NCI-H1092 treated with DMSO at 0.1 percent for 48 hours (cell line): ENCODE measurements at regions not wholly inside any gene's neighbourhood (a gene's known extent, or its start where the extent isn't known, plus 50 kb on each side); places are given as distances from the start of the nearest gene placed in this dataset.
"Not testable (repeated sequence)": the region's sequence is repeated elsewhere in the genome, so short reads cannot be mapped to it uniquely, and the experiment has no call there.

Source experiments
- DNase-seq: peaks from one replicate; lab custom pipeline; 2025; lab: John Stamatoyannopoulos, UW

DNA sequence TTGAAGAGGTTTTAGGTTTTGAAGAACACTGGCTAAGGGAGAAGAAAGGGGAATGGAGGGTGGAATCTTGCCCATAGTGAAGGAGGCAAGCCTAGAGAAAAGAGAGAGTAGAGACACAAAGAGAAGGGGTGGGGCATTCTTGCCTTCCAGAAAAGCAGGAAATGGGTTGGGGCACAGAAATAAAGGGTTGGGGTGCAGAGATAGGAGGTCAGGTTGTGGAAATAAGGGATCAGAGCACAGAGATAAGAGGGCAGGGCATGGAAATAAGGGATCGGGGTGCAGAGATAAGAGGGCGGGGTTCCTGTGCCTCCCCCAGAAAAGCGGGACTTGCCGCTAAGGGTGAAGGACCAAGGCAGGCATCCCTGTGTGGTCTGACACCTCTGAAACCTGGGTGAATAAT lies 69.9 kb downstream of the ALG1L2 start:
- DNase-seq: not testable (repeated sequence)

DNA sequence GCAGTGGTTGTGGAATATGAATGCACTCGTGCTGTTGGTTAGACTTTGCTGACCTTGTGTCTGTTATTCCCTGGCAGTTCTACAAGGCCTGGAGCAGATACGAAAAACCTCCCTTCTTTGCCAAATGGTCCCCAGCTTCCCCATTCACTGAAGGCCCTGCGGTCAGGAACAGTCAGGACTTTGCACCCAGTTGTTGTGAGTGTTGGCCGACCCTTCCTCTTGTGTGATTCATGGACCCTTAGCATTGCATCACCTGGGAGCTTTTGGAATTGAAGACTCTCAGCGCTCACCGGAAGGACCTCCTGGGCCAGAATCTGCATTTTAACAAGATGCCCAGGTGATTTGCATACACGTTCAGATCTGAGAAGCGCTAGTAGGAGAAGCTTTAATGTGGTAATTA lies 71.6 kb downstream of the ALG1L2 start:
- not testable (repeated sequence) for DNase-seq

DNA sequence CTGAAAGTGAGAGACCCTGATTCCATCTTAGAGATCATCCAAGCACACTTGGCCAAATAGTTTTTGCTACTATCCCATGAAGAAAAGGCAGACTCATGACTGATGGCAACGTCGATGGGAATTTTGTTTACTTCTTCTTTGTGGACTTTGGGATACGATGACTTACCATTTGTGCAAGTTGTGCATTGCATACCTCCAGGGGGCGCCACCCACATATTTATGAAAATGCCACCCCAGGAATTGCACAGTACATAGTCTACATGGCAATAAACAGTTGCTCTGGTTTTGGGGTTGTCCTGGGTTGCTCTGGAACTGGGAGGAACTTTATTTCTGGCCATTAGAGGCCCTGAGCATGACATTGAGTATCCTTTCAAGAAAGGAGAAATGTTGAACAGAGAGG lies 73.8 kb downstream of the ALG1L2 start:
- not testable (repeated sequence) for DNase-seq

DNA sequence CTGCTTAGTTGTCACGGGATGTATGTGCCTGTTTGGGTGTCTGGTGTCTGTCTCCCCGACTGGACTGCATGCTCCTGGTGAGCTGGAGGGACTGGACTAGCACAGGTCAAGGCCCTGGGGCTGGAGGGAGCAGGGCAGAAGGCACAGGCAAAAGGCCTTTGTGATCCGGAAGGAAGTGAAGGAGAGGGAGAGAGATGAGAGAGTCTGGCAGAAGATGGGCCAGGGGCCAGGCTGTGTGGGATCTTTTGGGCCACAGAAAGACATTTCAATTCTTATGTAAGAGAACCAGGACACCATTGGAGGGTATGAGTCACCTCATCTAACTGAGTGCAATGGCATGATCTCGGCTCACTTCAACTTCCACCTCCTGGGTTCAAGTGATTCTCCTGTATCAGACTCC lies 85.2 kb downstream of the ALG1L2 start:
- not testable (repeated sequence) for DNase-seq

DNA sequence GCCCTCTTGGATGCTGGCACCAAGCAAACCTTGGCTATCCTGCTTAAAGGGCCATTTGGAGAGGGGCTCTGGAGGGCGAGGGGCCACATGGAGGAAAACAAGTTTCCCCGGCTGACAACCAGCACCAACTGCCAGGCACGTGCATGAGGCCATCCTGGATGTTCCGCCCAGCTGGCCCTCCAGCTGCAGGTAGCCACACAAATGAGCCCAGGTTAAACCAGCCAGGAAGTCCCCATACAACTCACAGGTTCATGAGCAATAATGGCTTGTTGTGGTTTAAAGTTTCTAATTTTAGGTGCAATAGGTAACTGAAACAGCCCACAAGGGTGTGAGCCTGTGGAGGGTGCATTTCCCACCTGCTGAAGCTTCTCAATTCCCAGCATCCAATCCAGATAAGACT lies 93.6 kb downstream of the ALG1L2 start:
- DNase-seq: not testable (repeated sequence)

DNA sequence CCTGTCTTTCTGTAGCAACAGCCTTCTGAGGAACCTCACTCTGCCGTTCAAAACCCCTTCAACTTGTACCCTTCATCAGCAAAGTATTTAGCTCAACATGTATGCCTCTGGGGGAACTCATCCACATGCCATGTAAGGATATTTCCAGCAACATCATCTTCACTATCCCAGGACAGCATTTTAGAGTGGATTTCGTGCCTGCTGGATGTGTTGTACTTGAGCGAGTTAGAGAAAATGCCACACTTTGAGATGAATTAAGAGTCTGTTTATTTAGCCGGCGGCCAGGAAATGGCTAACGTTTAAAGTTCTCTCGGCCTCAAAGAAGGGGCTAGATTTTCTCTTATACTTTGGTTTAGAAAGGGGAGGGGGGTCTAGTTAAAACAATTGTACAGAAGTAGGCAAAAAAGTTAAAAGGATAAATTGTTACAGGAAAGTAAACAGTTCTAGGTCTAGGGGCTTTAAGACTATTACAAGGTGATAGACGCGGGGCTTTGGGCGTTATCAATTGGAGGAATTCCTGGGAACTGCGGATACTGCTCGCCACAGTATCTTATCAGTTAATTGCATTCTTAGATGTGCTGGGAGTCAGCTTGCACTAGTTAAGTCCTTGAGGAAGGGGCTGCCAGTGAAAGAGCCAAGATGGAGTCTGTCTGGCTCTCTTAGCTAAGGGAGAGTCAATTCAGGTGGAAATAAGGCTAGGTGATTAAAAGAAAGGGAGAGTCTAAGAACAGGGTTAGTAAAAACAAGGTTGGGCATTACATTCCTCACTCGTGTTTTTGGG lies 95.0 kb downstream of the ALG1L2 start:
- DNase-seq: not testable (repeated sequence)

DNA sequence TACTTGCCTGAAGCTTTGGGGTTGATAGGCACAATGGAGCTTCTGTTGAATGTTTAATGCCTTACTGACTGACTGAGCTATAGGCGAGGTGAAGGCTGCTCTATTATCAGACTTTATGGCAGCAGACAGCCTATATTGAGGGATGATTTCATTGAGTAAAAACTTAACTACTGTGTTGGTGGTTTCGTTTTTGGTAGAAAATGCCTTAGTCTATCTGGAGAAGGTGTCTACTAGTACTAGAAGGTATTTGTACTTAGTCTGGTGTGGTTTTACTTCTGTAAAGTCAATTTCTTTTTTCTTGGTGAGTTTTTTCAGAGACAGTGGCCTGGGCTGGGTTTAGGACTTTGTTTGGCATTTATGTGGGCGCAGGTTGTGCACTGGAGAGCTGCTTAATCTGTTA lies 97.2 kb downstream of the ALG1L2 start:
- DNase-seq: not testable (repeated sequence)

DNA sequence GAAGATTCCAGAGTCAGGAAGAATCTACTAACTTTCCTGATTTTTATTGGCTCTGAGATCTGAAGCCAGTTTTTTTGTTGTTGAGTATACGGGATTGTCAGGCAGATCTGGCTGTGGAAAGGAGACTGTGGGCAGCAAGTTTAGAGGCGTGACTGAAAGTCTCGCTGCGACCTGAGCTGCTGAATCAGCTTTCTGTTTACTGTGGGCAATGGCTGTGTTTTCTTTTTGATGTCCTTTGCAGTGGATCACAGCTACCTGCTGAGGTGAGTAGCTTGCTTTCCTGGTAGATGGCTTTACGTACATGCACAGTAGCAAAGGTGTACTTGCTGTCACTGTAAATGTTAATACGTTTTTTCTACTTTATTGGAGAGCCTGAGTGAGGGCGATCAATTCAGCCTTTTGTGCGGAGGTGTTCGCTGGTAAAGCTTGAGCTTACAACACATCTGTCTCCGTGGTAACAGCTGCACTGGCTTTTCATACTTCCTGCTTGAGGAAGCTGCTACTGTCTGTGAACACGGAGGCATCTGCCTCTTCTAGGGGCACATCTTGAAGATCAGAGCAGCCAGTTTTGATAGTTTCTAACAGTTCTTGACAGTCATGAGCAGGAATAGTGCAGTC lies 97.8 kb downstream of the ALG1L2 start:
- DNase-seq: not testable (repeated sequence)

DNA sequence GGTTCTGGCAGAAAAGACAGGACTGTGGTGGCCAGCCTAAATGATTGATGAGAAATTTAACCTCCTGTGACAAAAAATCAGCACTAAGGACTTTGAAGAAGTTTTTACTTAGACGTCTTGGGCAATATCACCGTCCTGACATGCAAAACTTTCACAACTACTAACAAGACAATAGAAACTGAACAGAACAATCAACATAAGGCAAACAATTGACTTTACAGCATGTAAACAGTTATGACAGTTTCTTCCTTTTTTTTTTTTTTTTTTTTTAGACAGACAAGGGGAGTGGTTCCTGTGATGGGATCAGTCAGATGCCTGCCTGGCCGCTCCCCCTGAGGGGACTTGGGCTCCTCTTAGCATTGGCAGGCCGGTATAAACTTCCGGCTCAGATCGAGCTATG lies 100.8 kb downstream of the ALG1L2 start:
- DNase-seq: not testable (repeated sequence)

DNA sequence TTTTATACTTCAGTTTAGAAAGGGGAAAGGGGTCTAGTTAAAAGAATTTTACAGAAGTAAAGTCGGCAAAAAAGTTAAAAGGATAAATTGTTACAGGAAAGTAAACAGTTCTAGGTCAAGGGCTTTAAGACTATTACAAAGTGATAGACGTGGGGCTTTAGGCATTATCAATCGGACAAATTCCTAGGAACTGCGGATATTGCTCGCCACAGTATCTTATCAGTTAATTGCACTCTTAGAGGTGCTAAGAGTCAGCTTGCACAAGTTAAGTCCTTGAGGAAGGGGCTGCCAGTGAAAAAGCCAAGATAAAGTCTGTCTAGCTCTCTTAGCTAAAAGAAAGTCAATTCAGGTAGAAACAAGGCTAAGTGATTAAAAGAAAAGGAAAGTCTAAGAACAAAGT lies 102.1 kb downstream of the ALG1L2 start:
- DNase-seq: not testable (repeated sequence)

DNA sequence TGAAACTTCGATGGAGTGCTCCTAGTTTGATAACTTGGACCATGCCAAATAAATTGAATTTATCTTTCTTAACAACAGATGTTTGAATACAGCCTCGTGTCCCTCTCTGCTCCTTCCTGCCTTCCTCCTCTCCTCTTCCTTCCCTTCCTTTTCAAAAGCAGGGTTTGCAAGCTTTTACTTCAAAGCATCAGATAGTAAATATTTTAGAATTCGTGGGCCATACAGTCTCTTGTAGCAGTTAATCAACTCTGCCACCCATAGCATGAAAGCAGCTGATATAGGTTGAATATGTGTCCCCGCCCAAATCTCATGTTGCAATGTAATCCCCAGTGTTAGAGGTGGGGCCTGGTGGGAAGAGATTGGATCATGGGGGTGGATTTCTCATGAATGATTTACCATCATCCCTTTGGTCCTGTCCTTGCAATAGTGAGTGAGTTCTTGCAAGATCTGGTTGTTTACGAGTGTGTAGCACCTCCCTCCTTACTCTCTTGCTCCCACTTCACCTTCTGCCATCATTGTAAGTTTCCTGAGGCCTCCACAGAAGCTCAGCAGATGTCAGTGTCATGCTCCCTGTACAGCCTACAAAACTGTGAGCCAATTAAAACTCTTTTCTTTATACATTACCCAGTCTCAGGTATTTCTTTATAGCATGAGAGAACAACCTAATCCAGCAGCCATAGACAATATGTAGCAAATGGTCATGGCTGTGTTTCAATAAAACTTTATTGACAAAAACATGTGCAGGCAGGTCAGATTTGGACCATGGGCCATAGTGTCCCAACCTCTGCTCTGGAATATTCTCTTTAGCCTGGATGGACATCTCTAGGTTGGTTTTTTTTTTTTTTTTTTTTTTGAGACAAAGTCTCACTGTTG lies 102.8 kb downstream of the ALG1L2 start:
- not testable (repeated sequence) for DNase-seq

DNA sequence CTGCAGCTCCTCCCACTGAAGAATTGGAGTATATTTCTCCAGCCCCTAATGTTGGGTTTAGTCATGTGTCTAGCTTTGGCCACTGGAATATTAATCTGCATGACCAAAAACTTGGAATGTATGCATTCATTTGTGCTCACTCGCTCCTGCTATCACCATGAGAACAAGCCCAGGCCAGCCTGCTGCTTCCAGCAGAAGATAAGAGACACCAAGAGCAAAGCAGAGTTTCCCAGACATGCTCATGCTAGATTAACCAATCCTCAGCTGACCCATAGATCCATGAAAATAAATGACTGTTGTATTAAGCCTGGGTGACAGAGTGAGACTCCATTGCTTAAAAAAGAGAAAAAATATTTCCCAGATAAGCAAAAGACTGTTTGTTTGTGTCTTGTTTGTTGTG lies 119.6 kb downstream of the ALG1L2 start:
- not testable (repeated sequence) for DNase-seq

DNA sequence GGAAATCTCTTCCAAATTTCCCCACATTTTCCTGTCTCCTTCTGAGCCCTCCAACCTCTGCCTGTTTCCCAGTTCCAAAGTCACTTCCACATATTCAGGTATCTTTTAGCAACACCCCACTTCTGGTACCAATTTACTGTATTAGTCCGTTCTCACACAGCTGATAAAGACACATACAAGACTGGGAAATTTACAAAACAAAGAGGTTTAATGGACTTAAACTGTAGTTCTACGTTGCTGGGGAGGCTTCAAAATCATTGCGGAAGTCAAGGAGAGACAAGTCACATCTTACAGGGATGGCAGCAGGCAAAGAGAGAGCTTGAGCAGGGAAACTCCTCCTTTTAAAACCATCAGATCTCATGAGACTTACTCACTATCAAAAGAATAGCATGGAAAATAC lies 122.0 kb downstream of the ALG1L2 start:
- DNase-seq: not testable (repeated sequence)

DNA sequence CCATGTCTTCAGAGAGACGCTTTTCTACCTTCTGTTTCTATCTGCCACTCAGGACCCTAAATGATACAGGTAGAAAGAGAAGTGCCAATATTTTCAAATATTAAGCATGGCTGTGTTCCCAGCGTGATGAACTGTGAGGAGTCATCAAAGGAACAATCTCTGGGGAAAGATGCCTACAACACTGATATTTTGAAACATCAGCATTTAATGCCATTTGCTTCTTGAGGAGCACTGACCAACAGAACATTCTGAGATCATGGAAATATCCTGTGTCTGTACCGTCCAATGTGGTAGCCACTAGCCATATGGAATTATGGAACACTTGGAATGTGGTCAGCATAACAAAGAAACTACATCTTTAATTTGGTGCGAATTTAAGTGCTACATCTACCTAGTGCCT lies 117.9 kb upstream of the COL6A5 start:
- no peak for DNase-seq

DNA sequence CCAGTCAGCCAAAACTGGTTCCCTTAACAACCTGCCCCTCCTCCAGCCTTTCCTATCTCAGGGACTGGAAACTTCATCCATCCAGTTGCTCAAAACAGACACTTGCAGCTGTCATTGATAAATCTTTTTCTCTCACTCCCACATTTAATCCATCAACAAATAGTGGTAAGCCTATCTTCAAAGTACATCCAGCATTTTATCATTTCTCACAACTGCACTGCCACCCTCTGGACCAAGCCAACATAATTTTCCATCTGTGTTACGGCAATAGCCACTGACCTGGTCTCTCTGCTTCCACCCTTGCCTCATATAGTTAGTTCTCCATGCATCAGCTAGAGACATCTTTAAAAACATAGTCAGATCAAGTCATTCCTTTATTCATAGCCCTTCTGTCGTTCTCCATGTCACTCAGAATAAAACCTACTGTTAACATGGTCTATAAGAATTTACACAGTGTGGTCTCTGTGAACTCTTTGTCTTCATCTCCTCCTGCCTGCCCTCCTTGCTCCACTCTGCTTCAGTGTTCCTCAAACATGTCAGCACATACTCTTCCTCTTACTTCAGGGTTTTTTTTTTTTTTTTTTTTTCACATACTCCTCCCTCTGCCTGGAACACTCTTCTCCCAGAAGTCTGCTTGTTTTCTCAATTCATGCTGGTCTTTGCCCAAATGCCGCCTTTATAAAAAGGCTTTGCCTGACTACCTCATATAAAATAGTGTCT lies 102.5 kb upstream of the COL6A5 start:
- DNase-seq: peak; percentile 12

DNA sequence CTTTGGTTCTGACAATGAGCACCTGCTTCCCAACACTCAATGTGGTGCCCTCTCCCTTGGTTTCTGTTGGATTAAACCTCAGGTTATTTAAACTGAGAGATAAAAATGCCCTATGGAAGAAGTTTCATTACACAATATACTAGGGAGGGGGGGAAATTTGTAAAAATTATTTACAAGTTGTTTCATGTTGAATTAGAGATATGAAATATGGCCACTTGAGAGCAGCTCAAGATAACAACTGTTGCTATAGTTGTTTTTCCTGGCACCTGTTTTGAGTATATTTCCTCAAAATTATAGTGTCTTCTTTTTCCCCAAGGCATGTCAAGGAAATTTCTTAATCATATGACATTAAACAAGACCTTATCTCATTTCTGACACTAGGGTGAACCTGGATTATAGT lies 101.7 kb upstream of the COL6A5 start:
- no peak for DNase-seq

DNA sequence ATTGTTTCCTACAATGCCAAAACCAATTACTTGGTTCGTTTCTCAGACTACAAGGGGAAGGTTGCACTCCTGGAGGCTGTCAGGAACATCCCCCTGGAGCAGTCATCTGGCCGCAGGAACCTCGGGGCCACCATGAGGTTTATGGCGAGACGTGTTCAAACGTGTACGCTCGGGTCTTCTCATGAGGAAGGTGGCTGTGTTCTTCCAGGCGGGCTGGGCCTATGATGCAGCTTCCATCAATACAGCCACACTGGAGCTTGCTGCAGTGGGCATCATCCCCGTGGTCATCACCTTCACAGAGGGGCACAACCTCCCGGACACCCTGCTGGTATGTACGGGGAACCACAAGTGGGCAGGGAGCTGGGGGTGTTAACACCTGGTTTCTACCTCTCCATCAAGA lies 94.5 kb upstream of the COL6A5 start:
- no peak for DNase-seq

DNA sequence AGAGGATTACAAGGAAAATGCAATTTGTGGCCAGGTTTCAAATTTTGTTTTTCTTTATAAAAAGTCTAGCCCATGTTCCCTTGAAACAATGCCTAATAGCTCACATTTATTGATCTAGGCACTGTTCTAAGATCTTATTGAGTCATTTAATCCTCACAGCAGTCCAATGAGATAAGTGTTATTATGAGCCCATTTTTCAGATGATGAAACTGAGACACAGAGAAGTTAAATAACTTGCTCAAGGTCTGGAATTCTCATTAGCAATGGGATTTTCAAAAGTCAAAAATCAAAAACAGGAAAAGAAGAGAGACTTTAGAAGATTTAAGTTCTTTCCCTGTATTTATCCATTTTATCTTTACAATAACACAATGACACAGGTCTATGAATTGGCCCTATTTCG lies 90.0 kb upstream of the COL6A5 start:
- DNase-seq: no peak

DNA sequence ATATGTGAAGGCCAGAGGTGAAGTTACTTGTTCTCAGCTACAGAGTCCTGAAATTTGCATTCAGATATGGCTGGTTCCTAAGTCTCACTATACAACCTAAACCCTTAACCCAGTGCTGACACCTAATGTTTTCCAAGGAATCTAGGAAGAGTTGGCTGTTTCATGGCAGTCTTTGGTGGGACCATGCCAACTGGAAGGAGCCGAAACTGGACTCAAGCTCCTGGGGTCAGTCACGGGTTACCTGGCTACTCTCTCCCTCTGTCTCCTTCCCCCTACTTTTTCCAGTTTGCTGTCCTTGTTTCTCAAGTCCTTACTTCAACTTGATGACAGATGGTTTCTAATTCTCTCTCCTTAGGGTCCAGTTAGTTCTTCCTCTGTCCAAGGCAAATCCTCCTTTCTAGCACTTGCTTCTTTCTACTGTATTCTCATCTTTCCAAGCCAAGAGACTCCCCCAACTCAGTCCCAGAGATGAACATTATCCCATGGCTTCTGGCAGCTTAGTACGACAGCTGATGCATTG lies 88.6 kb upstream of the COL6A5 start:
- no peak for DNase-seq

DNA sequence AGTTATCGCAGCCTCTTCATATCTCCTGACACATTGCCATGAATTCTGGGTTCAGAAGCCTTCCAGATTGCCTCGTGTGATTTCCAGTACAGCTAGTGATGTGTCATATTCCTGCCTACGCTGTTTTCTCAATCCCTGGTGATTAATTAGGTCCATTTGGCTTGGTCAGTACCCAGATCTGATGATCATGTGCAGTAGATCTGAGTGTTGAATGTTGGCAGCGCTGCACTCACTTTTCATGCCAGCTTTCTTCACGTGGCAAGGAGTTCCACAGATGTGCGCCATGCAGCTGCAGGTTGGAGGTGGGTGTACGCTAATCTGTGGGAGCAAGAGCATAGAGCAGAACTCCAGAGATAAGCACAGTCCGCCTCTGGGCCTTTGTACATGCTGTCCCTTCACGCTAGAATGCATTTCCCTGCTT lies 86.9 kb upstream of the COL6A5 start:
- no peak for DNase-seq

DNA sequence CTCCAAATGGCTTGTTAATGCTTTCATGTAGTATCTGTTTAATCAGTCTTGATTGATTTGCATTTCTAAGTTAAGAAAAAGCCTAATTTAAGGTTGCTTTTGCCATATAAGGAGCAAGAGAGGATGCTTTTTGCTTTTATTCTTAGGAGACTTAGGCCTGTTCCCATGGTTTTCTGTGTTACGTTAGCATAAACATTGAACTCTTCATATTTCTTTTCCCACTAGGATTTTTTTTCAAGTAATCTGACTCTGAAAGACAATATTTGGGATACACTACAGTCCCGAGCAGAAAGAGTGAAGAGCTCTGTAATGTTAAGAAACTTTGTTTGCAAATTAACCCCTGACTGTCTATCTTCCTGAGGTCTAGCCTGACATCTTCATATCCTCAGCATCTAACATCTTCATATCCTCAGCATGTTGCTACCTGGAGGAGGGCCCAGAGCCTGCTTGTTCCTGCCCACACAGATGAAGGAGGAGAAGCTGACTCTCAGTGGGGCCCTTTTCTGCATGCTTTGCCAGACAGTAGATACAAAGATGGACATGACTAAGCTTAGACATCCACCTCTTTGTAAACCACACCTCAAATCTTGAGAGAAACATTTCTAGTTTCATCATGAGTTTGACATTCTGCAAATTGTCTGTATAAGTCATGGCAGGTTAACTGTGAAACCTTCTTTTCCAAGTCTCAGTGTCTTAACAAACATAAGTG lies 86.2 kb upstream of the COL6A5 start:
- no peak for DNase-seq
